ENCODE measurements at regions not wholly inside any gene's neighbourhood (a gene's known extent, or its start where the extent isn't known, plus 50 kb on each side); places are given as distances from the start of the nearest gene placed in this dataset.

DNA sequence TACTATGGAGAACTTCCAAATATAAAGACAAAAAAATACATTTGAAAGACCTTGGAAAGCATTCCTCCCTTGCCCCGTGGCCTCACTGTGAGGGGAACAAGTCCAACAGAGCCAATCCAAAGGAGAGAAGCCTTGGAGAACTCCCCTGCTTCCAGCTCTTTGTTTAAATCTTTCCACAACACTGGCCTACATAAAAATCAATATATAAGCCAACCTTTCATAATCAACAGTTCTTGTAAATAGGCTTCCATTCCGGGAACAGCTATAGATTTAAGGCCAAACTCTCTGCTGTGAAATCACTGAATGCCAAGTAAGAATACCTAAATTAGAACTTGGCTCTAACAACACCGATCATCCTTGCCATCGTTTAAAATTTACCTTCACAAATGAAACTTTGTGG lies 242.1 kb downstream of the HACE1 start:
- no peak for DNase-seq (ENCODE audit: low read depth)

DNA sequence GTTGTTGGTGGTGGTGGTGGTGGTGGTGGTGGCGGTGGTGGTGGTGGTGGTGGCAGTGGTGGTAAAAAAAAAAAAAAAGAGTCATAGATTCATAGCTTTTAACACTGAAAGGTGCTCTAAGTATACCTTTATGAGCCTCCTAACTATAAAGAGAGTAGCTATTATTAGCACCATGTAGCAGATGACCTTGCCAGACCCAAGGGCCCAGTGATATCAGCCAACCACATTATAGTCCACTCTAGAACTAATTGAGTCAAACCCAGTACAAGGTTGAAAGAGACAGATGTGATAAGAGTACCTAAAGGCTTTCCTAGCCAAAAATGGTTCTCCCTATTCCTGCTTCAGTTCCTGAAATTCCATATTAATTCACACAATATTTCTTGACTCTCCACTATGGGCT lies 245.3 kb downstream of the HACE1 start:
- DNase-seq (ENCODE audit: low read depth) = no peak

DNA sequence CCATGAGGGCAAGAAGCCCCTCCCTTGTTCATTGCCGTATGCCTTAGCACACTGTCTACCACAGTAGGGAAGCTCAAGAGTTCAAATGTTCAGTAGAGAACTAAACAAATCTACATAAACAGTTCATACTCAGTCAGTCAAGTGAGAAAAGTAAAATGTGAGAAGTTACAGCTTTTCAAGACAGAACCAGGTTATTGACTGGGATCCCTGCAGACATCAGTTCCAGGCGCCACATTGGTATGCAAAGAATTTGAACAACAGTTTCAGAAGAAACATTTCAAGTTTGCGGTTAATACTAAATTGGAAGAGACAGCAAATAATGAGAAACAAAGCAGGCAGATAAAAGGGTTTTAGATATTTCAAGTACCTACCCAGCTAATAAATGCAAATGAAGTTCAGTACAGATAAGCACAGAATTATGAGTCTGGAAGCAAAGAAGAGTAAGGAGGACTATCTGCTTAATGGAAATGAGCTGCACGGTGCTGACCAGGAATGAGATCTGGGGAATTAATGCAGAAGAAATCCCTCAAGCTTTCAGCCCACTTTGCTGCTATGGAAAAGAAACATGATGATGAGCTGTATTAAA lies 246.2 kb downstream of the HACE1 start:
- DNase-seq (ENCODE audit: low read depth) = peak; percentile 59

DNA sequence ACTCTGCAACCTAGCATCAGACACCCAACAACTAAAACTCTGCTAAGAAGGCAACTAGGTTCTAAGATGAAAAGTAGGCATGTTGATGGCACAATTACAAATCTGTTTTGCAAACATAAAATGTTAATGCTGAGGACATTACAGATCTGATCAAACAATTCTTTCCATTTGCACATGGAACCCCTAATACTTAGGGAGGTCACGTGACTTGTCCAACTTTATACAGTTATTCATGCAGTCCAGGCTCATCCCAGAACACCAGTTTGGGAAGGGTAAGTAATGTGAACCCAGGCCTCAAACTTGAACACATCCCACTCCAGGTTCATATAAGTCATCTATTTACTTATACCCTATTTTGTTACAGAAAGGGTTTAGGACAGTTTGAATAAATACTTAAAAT lies 247.2 kb downstream of the HACE1 start:
- DNase-seq (ENCODE audit: low read depth) = no peak

DNA sequence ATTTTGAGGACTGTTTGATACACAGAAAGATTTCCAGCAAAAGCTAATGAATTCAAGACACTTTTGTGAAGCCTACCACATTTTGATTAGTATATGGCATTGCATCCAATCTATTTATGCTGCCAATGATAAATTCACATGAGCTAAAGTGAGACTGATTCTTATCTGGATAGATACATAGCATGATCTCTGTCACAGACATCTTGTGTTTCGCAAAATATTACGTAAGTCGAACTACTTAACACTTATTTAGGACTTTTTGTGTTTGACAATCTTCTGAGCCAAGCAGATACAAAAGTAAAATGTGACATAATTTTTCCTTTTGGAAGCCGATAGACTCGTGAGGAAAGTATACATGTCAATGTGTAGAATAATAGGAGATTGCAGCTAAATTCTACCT lies 251.6 kb downstream of the HACE1 start:
- no peak for DNase-seq (ENCODE audit: low read depth)

DNA sequence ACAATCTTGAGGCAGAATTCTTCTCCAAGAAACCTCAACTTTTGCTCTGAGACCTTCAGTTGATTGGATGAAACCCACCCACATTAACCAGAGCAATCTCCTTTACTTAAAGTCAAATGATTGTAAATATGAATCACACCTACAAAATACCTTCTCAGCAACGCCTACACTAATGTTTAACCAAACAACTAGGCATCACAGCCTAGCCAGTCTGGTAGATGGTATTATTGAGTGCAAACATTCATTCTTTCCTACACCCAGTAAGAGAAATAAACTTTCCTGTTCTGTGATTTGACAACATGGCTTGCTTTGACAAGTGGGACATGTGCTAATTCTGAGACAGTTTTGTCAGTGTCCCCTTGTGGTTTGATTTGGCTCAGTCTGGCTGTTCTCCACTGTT lies 252.2 kb downstream of the HACE1 start:
- no peak for DNase-seq (ENCODE audit: low read depth)

DNA sequence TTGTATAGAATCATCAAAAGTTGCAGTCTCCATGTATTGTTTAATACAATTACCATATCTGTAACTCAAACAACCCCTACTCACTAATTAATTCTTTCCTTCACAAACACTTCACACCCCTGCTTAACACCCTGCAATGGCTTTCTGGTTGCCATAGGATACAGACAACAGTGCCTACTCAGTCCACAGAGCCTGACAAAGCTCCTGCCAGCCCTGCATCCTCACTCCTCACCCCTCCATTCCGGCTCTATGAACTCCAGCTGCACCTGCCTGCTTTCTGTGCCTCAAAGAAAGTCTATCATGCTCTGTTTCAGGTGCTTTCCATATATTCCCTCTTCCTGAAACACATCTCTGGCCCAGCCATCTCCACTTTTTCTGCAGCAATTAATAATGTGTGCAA lies 253.4 kb downstream of the HACE1 start:
- DNase-seq (ENCODE audit: low read depth) = no peak

DNA sequence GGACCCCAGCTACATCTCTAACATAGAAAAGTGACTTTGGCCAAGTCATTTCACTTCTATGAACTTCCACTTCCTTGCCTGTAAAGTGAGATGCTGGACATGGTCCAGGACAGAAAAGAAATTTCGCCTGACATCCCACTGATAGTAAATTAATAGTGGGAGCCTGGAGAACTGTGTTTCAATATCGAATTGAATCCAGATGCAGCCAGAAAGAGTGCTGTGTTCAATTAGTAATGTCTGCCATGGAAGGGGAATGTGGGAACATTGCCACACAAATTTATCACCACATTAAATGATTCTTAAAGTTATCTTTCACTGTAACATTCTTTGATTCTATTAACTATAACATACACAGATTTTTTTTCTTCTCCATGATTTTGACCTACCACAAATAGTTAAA lies 255.0 kb downstream of the HACE1 start:
- DNase-seq (ENCODE audit: low read depth) = no peak

DNA sequence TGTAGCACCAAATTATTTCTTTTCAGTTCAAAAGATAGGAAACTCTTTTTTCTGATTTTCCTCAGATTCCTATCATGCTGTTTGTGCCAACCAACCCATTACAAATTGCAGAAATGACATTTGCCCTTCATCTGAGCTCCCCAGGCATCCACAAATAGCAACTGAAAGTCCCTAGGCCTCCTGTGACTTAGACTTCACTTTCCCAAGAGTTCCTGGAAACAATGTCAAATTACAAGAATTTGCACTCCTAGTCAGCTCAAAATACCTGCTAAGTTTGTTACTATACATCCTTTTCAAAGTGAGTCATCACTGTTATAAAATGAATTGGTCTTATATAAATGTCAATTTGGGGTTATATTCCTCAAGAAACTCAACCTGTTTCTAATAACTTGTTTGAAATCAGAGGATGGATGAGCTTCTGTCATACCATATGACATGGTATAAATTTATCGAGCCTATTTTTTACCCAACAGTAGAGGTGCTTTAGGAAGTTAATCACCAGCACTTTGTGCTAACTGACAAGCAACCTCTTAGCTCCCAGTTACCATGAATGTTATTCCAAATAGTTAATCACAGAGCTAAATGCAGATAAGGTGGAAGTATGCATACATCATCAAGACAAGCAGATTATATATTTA lies 256.5 kb downstream of the HACE1 start:
- DNase-seq (ENCODE audit: low read depth) = no peak

DNA sequence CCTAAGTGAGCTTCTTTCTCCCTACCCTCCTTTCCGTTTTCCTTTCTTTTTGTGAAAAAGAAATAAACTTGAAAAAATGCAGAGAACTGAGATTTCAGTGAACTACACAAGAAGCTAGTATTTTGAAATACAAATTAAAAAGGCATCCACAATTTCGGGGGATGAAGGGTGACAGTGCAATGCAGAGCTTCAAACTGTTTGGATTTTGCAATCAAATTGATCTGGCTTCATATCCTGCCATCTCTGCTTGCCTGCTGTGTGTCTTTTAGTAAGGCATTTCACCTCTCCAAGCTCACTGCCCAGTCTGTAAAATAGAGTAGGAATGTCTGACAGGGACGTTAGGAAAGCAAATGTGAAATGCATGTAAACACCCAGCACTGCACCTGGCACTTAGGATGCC lies 258.0 kb downstream of the HACE1 start:
- DNase-seq (ENCODE audit: low read depth) = no peak

DNA sequence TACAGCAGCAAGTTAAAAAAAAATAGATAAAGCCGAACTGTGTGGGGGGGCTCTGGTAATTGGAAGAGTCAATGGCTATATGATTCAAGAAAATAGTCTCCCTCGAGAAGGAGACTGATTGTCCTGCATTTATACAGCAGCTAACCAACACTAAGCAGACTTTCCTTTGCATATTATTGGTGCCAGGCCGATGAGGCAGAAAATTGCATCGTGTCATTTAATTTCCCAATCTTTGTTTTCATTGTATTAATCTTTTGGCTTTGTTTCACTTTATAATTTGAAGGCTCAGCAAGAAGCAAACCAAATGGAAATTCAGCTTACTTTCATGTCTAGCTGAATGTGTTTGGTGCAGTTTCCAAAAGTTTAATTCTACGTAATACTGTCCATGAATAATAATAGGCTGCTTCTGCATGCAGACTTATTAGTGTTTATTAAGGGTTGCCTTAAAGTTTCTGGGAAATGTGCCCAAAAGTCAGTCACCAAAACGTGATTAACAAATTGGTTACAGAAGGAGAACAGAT lies 258.5 kb downstream of the HACE1 start:
- peak; percentile 37 for DNase-seq (ENCODE audit: low read depth)

DNA sequence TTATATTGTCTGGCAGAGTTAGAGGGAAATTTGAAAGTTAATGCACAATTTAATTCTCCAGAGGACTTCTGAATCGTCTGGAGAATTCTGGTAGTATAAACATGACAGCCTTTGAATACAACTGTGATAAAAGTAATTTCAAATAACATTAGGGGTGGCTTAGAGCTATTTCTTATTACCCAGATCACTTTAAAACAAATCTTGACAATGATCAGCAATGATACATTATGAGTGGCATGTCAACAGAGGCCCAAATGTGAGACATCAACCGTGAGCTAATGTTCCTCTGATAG lies 259.1 kb downstream of the HACE1 start:
- DNase-seq (ENCODE audit: low read depth) = no peak

DNA sequence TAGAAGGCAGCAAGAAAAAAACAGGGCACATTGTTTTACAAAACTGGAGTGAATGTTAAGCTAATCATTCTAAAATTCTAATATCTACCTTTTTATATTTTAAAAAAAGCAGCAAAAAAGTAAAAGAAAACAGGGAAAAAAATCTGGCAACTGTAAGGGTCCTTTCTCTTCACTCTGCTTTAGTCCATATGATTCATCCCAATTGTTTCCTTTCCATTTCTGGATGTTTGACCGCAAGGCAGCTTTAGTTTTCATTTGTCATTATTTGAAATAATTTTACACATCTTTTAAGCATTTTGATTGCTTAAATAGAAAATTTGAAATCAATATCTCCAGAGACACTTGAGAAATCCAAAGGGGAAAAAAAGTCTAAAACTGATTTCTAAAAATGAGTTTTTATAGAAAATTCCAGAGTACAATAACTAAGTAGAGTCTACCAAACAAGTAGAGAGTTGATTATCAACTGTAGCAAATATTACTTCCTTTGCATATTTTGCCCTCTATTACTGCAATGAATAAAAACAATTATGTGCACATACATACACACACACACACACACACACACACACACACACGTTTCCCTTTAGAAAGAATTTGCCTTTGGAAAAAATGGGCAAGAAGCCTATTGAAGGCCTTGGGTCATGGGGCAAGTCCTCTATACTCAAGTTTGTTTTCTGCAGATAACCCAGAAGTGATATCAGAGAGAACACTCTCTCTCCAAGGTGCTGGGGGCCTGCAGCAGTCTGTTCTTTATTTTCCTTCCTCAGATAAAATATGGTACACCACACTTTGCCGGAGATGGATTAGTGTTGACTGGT lies 259.7 kb downstream of the HACE1 start:
- peak; percentile 21 for DNase-seq (ENCODE audit: low read depth)

DNA sequence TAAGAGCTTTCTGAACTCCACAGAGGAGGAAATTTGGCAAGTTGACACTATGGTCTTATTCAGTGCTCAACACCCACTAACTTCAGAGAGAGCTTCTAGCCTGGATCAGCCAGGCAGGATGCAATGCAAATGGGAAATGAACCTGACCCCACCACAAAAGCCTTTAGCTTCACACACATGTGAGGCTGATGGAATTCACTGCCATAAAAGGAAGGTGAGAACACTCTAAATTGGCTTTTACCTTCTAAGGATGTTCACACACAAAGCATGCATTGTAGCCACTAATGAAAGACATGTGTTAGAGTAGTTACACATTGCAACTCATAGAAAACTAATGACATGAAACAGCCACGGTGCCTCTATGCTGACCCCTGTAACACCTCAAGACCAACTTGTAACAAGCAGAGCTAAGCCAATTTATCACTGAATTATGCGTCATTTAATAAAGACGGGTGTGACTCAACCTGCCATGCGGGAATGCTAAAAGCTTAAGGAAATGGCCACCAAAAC lies 262.1 kb downstream of the HACE1 start:
- DNase-seq (ENCODE audit: low read depth) = peak; percentile 77

DNA sequence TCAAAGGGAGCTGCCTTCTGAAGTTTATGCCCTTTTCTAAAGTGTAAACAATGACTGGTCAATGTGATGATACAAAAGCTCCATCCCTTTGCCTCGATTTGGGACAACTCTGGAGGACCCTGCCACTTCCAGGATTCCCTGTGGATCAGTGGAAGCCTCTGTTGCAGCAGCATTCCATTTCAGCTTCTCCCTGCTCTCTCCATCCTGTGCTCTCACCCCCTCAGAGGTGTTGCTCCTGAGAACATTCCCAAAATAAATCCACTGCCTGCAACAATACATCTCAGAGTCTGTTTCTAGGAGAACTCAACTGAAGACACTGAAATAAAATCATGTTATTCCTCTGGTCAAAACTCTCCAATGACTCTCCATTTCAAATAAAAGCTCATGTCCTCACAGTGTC lies 263.6 kb downstream of the HACE1 start:
- no peak for DNase-seq (ENCODE audit: low read depth)

DNA sequence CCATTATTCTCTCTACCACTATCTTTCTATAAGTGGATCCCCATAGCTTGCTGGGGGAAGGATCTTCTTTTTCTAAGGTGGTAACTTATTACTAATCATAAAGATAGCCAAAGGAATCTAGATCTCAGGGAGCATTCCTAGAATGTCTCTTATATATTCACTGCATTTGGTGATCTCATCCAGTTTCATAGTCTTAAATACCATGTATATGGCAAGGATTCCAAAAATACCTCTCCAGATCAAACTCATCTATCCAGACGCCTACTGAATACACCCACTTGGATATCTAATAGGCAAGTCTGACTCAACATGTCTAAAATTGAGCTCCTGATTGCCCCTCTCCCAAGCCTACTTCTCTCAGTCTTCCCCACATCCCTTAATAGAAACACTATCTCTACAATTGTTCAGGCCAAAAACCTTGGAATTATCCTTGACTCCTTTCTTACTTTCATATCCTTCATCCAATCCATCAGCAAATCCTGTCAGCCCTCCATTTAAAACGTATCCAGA lies 264.4 kb downstream of the HACE1 start:
- no peak for DNase-seq (ENCODE audit: low read depth)

DNA sequence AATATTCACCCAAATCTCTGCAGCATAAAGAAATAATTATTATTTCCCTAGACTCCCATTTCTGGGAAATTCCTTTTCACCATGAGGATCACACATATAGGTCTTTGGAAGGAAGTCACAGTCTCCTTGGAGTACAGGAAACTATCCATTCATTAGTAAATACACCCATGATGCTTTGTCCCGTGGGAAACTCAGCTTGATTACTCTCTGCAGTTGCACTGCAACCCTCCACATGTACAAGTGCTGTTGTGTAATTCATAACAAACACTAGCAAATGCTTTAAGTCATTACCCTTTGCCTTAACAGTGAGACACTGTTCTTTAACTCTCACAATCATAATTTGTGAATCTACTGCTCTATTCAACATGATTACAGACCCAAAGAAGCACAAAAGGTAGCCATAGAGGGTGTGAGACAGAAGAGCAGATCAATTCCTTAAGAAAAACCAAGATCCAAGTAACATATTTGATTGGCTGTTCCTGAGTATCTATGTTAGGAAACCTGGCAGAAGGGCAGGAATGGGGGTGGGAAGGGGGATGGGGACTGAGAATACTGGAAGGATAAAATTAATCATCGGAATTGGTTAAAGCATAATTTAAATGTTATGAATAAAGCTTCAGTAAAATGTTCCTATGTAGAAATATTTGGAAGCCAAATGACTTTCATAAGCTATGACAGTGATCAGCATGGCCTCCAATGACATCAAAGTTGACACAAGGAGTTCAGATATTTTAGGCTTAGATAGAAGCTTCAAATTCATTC lies 268.0 kb downstream of the HACE1 start:
- no peak for DNase-seq (ENCODE audit: low read depth)

DNA sequence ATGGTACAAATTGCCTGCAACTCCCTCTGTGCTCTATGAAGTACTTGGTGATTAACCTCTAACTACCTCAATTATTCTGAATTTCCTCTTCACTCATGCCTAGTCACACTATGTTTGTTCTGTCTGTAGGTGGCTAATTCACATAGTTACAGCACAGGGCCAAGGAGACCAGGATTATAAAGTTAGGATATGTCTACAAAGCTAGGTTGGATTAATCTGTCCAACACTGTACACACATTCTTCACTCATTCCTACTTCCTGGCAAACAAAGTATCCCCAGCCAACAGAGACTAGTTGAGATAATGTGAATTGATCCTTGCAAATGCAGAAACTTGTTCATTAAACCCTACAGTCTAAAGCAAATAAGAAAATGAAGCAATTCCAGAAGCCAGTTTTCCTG lies 269.8 kb downstream of the HACE1 start:
- no peak for DNase-seq (ENCODE audit: low read depth)

DNA sequence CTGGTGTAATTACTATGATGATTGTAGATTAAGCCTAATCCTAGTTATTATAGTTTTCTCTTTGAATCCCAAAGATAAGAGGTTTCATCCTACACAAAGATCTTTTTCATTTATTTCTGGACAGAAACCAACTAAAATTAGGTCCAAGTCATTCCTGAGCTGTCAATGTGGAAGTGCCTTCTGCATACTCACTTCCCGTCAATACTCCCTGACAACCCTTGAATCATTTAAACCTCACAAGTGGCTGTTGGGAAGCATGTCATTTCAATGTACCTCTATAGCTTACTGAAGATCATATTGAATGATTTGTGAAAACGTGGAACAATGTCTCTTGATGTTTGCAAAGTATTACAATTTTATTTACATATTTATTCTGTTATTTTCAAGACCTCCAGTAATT lies 274.1 kb downstream of the HACE1 start:
- DNase-seq (ENCODE audit: low read depth) = no peak

DNA sequence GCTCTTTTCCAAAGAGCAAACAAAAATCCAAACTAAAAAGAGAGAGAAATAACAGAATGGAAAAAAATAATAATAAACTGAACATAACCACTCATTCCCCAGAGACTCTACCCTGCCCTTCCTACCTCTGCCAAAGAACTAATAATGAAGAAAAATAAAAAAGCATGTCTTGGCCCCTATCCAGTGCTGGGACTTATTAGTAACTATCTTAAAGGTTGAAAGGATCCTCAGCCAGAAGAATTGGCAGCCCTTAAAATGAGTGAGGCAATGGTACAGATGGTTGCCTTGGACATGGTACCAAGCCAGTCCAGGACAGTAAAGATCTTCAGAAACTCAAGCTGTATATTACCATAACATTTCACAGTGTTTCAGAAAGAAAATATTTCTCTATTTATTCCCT lies 279.3 kb downstream of the HACE1 start:
- DNase-seq (ENCODE audit: low read depth) = no peak

DNA sequence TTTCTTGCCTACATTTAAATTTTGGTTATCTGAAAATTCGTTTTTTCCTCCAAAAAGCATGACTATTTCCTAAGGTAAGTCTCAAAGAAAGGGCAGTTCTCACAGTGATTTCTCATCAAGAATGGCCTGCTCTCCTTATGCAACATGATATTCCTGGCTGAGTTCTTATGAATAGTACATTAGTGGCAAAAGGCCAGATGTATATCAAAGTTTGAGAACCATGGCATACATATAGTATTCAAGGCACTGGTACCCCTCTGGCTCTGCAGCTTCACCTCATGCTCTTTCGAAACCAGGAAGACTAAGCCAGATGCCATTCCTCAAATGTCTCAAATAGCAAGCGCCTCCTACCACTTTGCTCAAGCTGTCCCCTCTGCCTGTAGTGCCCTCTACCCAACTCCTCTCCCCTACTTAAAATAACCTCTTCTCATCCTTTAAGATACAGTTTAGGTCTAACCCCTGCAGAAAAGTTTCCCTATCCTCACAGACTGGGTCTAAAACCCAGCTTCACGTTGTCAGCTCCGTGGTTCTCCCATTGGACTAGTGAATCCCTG lies 280.3 kb downstream of the HACE1 start:
- no peak for DNase-seq (ENCODE audit: low read depth)

DNA sequence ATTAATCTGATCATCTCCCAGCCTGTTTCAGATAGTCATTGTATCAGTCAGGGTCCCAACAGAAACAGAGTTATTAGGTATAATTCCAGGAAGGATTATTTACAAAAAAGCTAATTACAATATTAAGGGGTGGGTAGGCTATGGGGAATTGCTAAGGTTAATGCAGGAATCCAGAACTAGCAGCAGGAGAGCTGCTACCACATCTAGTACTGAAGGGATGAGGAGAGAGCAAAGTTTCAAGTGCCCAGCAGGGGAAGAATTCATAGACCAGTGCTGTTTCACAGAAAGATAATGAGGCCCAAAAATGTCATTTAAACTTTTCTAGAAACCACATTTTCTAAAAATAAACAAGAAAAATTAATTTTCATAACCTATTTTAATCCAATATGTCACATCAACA lies 284.2 kb downstream of the HACE1 start:
- no peak for DNase-seq (ENCODE audit: low read depth)

Measured in M059J (cell line).